Activated CD4-positive, alpha-beta T cell treated with anti-CD3 and anti-CD28 coated beads, Interleukin-2, amount 50 U/mL, for 24 hours (primary cell): ENCODE measurements at regions not wholly inside any gene's neighbourhood (a gene's known extent, or its start where the extent isn't known, plus 50 kb on each side); places are given as distances from the start of the nearest gene placed in this dataset.

Experiments used
- DNase-seq, 2 donors: peaks; one replicate each; pipeline ENCODE4 v3.0.0-alpha.2; 2020; ENCODE audit warnings: low read depth in 1 of 2, low spot score in 1 of 2

- DNase-seq: no peak
Measured at GRCh38 chr11:19372381-19372780, 131.6 kb upstream of the E2F8 start.

GRCh38 chr11:19370100-19370861 lies 129.5 kb upstream of the E2F8 start:
- DNase-seq: no peak

GRCh38 chr11:19368726-19369375 lies 128.1 kb upstream of the E2F8 start:
- DNase-seq: no peak

GRCh38 chr11:19366992-19367709 lies 126.4 kb upstream of the E2F8 start:
- DNase-seq: no peak

GRCh38 chr11:19365743-19366410 lies 125.1 kb upstream of the E2F8 start:
- no peak for DNase-seq

GRCh38 chr11:19359221-19360000 lies 118.7 kb upstream of the E2F8 start:
- DNase-seq: no peak

- DNase-seq: no peak
Measured at GRCh38 chr11:19357943-19358342, 117.2 kb upstream of the E2F8 start.

GRCh38 chr11:19355601-19356000 lies 114.9 kb upstream of the E2F8 start:
- DNase-seq: no peak

- no peak for DNase-seq
Measured at GRCh38 chr11:19353287-19353850, 112.6 kb upstream of the E2F8 start.

GRCh38 chr11:19352771-19353160 lies 112.0 kb upstream of the E2F8 start:
- DNase-seq: no peak

GRCh38 chr11:19352072-19352770 lies 111.5 kb upstream of the E2F8 start:
- DNase-seq: no peak

- DNase-seq: no peak
Measured at GRCh38 chr11:19351426-19351825, 110.7 kb upstream of the E2F8 start.

- DNase-seq: no peak
Measured at GRCh38 chr11:19350160-19350559, 109.4 kb upstream of the E2F8 start.

GRCh38 chr11:19349340-19350025 lies 108.7 kb upstream of the E2F8 start:
- no peak for DNase-seq

GRCh38 chr11:19347911-19348310 lies 107.2 kb upstream of the E2F8 start:
- DNase-seq: no peak

GRCh38 chr11:19345848-19346681 lies 105.3 kb upstream of the E2F8 start:
- no peak for DNase-seq

- no peak for DNase-seq
Measured at GRCh38 chr11:19345519-19345847, 104.7 kb upstream of the E2F8 start.

GRCh38 chr11:19344661-19345518 lies 104.1 kb upstream of the E2F8 start:
- DNase-seq: no peak
